ENCODE measurements at regions not wholly inside any gene's neighbourhood (a gene's known extent, or its start where the extent isn't known, plus 50 kb on each side); places are given as distances from the start of the nearest gene placed in this dataset.
"Not testable (repeated sequence)": the region's sequence is repeated elsewhere in the genome, so short reads cannot be mapped to it uniquely, and the experiment has no call there.

GRCh38 chr6:74488726-74489125, 717.1 kb downstream of the COL12A1 start:
- DNase-seq (ENCODE audit: low spot score) = not testable (repeated sequence)

- DNase-seq (ENCODE audit: low spot score) = no peak
These were observed 723.7 kb downstream of the COL12A1 start for GRCh38 chr6:74482180-74482579.

DNA sequence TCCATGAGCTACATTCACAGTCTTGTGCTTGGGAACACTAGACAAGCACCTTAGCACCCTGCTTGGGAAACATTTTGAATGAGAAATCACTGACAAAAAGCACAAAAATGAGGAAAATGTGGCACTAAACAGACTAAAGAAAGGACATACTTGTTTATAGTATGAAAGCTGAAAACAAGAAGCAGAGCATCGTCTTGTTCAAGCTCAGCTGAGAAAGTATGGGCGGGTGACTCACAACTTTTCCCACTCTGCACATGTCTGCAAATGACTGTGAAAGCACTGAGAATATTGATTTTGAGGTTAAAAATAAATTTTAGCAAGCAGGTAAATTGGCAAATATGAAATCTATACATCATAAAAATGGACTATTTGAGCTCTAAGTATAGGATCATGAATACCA, 725.3 kb downstream of the COL12A1 start:
- DNase-seq (ENCODE audit: low spot score) = no peak

DNA sequence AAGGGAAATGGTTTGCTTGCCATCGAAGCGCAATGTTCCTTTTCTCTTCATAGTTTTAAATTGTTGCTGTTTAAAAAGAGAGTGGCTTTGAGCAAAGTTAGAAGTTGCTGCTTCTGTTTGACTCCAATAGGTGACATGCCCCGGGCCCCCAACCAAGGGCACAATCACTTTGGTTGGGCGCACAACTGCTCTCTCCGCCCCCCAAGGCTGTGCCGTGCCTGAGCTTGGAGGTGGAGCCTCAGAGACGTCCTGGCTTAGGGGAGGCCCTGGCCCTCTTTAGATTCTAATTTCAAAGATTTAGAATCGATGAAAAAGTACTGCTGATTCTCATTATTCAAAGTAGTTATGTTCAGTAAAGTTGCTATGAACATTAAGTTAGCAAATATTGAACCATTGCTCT, 725.9 kb downstream of the COL12A1 start:
- no peak for DNase-seq (ENCODE audit: low spot score)

GRCh38 chr6:74479420-74479819, 726.4 kb downstream of the COL12A1 start:
- DNase-seq (ENCODE audit: low spot score) = no peak

- not testable (repeated sequence) for DNase-seq (ENCODE audit: low spot score)
These were observed 731.8 kb downstream of the COL12A1 start for GRCh38 chr6:74474046-74474445.

GRCh38 chr6:74468552-74468951, 737.3 kb downstream of the COL12A1 start:
- DNase-seq (ENCODE audit: low spot score) = not testable (repeated sequence)

DNA sequence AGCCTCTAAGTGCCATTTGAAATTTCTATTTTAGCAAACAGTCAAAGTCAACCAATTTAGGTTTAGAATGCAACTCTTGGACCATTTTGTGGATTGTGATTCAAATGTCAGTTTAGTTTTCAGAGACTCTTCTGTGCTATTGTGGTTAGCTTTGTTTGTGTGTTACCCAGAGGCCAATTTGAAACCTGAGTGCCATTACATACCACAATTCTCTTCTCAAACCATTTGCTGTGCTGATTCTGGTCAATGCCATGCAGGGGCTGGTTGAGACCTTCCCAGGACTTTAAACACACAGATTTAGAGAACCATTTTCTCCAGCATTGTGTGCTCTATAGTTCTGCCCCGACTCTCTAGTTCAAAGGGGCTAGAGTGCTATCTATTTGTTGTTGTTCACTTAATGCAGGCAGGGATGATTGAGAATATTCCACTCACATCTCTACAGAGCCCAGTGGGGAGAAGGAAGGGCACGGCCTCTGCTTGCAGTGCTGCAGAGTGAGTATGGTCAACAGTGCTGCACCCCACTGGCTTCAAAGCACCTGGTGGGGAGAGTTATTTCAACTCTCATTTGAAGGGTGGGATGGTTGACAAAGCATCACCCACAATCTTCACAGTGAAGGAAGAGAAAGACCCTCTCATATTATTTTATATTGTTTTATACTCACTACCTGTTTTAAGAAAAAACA, 738.2 kb downstream of the COL12A1 start:
- no peak for DNase-seq (ENCODE audit: low spot score)

DNA sequence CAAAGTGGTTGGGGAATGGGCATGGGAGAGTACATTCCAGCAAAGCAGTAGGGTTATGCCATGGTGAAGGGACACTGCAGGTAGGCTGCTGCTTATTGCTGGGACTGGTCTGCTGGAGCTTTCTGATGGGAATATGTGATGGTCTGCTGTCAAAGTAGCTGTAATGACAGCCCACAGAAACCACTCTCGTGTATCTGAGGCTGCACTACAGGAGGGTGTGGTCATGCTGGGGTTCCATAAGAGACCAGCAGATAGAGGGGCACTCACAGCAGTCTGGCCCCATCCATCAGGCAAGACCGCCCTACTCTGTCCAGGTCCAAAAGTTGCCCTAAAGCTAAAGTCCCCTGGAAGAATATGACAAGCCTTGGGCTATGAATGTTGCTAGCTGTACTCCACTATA, 739.3 kb downstream of the COL12A1 start:
- DNase-seq (ENCODE audit: low spot score) = no peak

DNA sequence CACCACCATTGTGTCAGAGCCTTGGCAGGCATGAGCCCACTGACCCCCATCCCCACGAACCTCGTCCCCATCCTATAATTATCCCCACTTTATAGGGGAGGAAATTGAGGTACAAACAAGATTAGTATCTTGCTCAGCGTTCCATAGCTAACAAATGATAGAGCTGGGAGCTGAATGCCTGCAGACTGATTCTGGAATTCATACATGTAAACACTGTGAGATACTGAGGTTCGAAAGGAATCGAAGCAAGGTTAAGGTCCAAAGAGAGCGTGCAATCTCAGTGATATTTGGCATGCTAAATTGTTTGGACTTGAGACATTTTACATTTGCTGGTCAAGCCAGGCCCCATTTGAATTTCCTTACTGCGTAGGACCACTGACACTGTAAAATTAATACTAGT, 746.6 kb downstream of the COL12A1 start:
- DNase-seq (ENCODE audit: low spot score) = no peak

- no peak for DNase-seq (ENCODE audit: low spot score)
These were observed 747.3 kb downstream of the COL12A1 start for GRCh38 chr6:74458536-74458935.

- no peak for DNase-seq (ENCODE audit: low spot score)
These were observed 750.1 kb downstream of the COL12A1 start for GRCh38 chr6:74455786-74456185.

GRCh38 chr6:74451953-74452352, 753.9 kb downstream of the COL12A1 start:
- no peak for DNase-seq (ENCODE audit: low spot score)

- no peak for DNase-seq (ENCODE audit: low spot score)
These were observed 752.8 kb downstream of the CD109 start for GRCh38 chr6:74448850-74449249.

DNA sequence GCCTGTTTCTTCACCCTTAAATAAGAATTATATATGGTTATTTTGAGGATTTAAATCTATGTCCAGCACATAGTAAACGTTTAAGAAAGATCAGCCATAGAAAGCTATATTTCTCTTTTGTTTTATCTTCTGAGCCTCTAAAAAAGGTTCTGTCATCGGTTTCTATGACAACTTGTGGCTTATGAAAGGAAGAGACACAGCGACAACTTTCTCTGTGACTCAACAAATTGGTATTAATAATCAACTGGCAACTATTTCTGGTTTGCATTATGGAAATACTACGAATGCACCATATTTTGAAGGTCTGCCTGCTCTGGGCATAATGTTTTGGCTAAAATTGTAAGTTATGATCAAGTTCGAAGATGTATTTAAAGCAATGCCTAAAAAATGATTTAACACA, 751.0 kb downstream of the CD109 start:
- no peak for DNase-seq (ENCODE audit: low spot score)

- DNase-seq (ENCODE audit: low spot score) = no peak
These were observed 743.3 kb downstream of the CD109 start for GRCh38 chr6:74439123-74439811.

- DNase-seq (ENCODE audit: low spot score) = not testable (repeated sequence)
These were observed 742.4 kb downstream of the CD109 start for GRCh38 chr6:74438395-74438794.

DNA sequence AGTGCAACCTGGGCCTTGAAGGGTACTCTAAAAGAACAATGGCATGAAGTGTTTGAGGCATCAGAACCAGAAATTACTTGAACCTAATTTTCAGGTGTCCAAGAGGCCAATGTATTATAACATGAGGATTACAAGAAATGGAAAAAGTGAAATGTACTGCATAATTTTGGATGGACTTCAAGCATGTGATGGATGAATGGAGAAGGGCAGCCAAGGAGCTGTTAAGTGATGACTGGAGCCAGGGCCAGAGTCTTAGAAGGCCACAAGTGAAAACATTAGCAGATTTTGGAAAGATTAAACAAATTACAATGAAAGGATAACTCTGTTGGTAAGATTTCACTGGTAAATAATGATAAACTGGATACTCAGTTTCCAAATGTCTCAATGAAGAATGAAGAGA, 738.2 kb downstream of the CD109 start:
- no peak for DNase-seq (ENCODE audit: low spot score)

DNA sequence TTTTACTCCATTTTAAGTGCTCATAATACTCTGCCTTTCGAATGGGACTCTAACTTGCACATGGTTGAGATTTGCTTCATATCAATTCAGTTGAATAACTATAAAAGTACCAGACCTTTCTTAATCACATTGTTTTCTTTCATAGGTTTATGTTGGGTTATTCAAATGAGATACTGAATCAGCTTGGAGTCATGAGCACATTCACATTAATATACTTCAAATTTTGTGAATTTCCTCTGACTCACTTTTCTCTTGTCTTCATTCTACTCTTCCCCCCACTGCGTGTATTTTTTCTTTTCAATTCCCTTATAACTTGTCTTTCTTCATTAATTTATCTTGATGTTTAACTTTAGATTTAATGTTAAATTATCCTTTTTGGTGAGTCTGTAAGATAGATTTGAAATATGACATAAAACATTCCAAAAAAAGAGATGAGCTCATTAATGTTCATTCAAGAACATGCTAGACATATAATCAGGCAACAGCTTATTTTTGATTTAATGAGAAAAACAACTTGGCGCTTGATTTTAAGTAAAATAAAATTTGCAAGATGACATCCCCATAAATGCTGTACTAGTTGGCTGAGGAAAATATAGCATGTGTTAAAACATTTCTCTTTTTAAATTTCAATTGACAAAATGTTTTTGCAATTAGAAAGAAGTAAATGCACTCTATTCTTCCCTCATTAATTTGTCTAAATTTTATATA, 736.0 kb downstream of the CD109 start:
- no peak for DNase-seq (ENCODE audit: low spot score)

DNA sequence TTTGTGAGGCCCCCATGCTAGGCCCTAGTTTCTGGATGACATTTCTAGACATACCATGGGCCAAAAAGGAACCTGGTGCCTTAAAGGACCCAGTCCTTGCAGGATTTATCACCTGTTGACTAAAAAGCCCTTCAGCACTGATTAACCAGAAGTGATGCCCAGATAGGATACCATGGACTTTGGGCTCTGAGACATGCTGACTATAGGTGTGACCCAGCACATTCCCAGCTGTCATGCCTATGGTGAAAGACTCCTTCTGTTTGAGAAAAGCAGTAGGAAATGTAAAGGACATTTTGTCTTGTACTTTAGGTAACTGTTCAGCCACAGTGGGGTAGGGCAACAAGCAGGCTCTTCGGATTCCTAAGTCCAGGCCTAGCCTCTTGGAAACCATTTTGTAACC, 724.2 kb downstream of the CD109 start:
- DNase-seq (ENCODE audit: low spot score) = no peak

- DNase-seq (ENCODE audit: low spot score) = no peak
These were observed 719.1 kb downstream of the CD109 start for GRCh38 chr6:74415056-74415455.

GRCh38 chr6:74410630-74411029, 714.6 kb downstream of the CD109 start:
- DNase-seq (ENCODE audit: low spot score) = no peak

GRCh38 chr6:74409447-74409846, 713.4 kb downstream of the CD109 start:
- DNase-seq (ENCODE audit: low spot score) = no peak

Data from hematopoietic multipotent progenitor cell treated with erythropoietin and hydrocortisone succinate and interleukin-3 and kit ligand, for 17 days (in vitro differentiated cells).